ENCODE measurements at regions not wholly inside any gene's neighbourhood (a gene's known extent, or its start where the extent isn't known, plus 50 kb on each side); places are given as distances from the start of the nearest gene placed in this dataset.
"Not testable (repeated sequence)": the region's sequence is repeated elsewhere in the genome, so short reads cannot be mapped to it uniquely, and the experiment has no call there.

DNA sequence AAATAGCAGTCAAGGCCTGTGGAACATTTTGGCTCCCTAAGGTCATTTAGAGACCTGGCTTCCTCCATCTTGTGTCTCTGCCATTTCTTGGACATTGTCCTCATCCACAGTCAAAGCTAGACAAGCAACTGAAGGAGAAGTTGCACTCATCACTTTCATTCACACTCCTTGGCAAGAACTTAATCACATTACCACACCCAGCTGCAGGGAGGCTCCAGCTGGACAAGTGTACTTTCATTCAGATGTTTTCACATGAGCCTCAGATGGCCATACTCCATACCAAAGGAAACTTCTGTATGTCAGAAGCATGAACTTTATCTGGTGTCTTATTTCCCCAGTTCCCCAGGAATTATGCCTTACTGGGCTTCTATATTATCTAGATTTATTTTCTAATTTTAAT lies 537.4 kb downstream of the TMEM135 start:
- no peaks in the 10 kb centered on the region for H3K27me3 ChIP-seq
- no peak overlapping the region for H3K4me3 ChIP-seq
- H3K36me3 ChIP-seq: no peaks in the 10 kb centered on the region
- H3K4me1 ChIP-seq: no peaks in the 10 kb centered on the region
- H3K9me3 ChIP-seq (replicated peaks): no peaks in the 10 kb centered on the region
- no peak overlapping the region for H3K27ac ChIP-seq
- no peak for DNase-seq

DNA sequence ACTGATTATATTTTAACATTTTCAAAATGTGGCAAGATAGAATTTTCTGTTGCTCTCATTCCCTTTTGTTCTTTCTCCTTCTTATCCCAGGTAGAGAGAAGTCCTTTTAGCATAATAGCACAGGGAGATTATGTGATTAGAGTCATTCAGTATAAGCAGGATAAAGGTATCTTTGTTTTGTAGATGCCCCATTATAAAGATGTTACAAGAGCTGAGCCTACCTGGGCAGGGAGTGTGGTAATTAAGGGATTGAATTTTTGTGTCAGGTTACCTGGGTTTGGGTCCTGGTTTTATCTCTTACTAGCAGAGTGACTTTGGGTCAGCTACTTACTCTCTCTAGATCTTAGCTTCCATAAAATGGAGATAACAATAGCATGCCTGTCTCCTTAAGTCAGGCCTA lies 536.5 kb downstream of the TMEM135 start:
- H3K9me3 ChIP-seq (replicated peaks): no peaks in the 10 kb centered on the region
- H3K4me1 ChIP-seq: no peaks in the 10 kb centered on the region
- no peak overlapping the region for H3K4me3 ChIP-seq
- no peak overlapping the region for H3K27ac ChIP-seq
- DNase-seq: no peak
- no peaks in the 10 kb centered on the region for H3K36me3 ChIP-seq
- H3K27me3 ChIP-seq: no peaks in the 10 kb centered on the region

DNA sequence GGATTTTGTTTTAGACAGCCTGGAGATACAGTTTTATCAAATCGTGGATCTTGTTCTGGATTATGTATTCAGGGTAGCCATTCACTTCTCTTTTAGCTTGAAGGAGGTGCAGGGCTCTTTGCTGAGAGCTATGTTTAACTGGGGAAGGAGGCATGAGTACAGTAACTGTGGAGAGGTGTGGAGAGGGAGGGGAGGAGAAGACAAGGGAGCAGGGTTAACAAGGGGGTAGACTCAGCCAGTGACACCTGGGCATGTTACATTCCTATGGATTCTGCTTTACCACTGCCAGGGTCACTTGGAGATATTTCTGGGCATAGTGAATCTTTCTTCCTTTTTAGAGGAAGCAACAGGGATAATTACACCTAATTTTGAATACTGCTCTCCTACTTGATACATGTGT lies 536.0 kb downstream of the TMEM135 start:
- no peak for DNase-seq
- H3K4me3 ChIP-seq: no peak overlapping the region
- H3K27me3 ChIP-seq: no peaks in the 10 kb centered on the region
- no peaks in the 10 kb centered on the region for H3K9me3 ChIP-seq (replicated peaks)
- no peaks in the 10 kb centered on the region for H3K36me3 ChIP-seq
- no peak overlapping the region for H3K27ac ChIP-seq
- no peaks in the 10 kb centered on the region for H3K4me1 ChIP-seq

DNA sequence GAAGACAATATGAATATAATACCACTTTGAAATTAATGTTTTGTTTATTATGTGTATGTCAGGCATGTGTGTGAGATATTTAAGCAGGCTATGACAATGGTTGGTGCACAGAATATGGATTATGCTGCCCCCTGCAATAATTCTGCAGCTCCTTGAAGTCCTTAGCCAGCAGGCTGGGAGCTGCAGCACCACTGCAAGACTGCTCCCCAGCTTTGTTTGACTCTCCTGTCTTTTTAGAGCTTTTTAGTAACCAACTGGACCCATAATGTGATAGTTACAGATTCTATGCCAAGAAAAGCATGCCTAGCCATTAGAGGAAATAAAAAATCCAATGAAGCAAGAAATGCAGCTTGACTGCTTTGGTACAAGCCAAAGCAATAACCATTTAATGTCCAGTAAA lies 535.1 kb downstream of the TMEM135 start:
- H3K27me3 ChIP-seq: no peaks in the 10 kb centered on the region
- no peaks in the 10 kb centered on the region for H3K4me1 ChIP-seq
- H3K4me3 ChIP-seq: no peak overlapping the region
- no peaks in the 10 kb centered on the region for H3K9me3 ChIP-seq (replicated peaks)
- no peak for DNase-seq
- no peaks in the 10 kb centered on the region for H3K36me3 ChIP-seq
- H3K27ac ChIP-seq: no peak overlapping the region

DNA sequence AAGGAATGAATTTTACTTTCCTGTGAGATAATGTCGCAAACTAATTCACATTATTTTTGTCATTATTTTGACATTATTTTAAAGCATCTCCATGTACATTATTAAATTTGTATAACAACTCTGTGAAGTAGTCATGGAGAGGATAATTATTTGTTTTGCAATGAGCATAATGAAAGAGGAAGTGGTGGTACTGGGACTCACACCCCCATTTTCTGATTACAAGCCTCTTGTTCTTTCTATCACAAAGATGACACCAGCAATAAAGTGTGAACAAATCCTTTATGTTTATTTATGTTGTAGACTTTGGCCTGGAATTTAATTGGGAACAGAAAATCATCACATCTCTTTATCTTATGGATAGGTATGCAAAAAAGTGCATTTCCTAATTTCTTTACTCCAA lies 522.6 kb downstream of the TMEM135 start:
- DNase-seq: no peak
- Histone ChIP-seq H3K36me3 (no peaks in the 10 kb centered on the region), H3K4me1 (no peaks in the 10 kb centered on the region), H3K9me3 (replicated peaks) (no peaks in the 10 kb centered on the region), H3K4me3 (no peak overlapping the region), H3K27me3 (peaks cover 6% of the 10 kb centered on the region; the same call in 1 of the 2 replicates), H3K27ac (no peak overlapping the region)

DNA sequence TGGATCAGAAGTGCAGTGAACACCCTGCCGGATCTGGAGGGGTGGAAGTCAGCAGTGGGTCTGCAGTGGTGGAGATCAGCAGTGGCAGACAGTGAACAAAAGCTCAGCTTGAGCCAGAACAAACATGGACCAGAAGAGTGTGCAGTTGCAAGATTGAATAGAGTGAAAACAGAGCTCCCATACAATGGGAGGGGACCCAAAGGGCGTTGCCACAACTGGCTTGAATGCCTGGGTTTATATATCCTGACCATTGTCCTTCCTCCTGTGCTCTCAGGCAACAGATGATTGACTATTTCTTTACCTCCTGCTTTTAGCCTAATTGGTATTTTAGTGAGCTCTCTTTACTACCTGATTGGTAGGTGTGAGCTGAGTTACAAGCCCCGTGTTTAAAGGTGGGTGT lies 522.1 kb downstream of the TMEM135 start:
- not testable (repeated sequence) for H3K36me3 ChIP-seq; H3K4me1 ChIP-seq; H3K27ac ChIP-seq; H3K9me3 ChIP-seq (replicated peaks); H3K4me3 ChIP-seq; DNase-seq; H3K27me3 ChIP-seq

DNA sequence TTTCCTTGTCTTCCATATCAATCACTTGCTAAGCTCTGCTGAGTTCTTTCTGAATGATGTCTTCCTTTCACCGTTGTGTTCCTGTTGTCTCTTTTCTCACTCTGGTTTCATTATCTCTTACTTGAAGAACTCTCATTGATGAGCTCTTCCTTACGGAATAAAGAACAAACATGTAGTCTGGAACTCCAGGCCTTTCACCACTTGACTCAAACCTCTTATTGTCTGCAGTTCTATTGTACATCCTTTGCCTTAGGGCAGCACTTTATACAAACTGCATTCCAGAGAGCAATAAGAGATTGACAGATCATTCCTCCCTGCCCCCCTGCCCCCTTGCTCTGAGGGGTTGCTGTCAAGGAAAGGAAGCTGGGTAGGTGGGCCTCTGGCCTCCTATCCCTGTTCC lies 517.4 kb downstream of the TMEM135 start:
- no peak for DNase-seq
- Histone ChIP-seq H3K27me3 (peaks cover 6% of the 10 kb centered on the region; the same call in 1 of the 2 replicates), H3K4me3 (no peak overlapping the region), H3K27ac (no peak overlapping the region), H3K4me1 (no peaks in the 10 kb centered on the region), H3K36me3 (no peaks in the 10 kb centered on the region), H3K9me3 (replicated peaks) (peaks cover 4% of the 10 kb centered on the region; the same call in 1 of the 2 replicates)

DNA sequence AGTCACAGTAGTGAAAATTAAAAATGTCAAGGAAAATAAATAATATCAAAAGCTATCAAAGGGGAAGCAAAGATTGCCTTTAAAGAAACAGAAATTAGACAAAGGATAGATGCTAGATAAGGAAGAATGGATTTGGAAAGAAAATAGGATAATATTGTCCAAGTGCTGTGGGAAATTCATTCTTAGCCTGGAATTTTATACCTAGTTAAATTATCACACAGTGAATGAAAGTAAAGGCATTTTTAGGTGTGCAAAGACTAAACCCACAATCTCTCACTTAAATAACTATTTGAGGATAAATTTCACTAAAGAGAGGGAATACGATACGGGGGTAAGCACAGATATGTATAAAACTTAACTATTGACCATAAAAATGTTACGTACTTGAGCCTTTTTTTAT lies 511.1 kb downstream of the TMEM135 start:
- DNase-seq: no peak
- no peak overlapping the region for H3K27ac ChIP-seq
- H3K27me3 ChIP-seq: no peaks in the 10 kb centered on the region
- no peaks in the 10 kb centered on the region for H3K4me1 ChIP-seq
- H3K9me3 ChIP-seq (replicated peaks): peaks cover 5% of the 10 kb centered on the region; the same call in 1 of the 2 replicates
- no peaks in the 10 kb centered on the region for H3K36me3 ChIP-seq
- no peak overlapping the region for H3K4me3 ChIP-seq

DNA sequence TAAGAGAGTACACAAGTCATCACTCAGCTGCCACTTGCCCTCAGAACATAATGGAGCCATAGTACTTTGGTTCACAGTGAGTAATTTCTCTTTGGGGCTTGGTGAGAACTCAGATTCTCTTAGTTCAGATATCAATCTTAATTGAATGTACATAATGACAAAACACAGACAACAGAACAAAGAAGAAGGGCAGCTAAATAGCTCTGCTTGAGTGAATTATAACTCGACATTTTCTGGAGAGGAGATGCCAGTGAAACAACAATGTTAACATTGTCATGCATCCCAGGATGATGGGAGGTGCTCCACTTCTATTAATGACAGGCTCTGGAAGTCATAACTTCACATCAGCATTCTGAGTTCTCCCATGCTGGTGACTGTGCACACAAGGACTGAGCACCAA lies 508.1 kb downstream of the TMEM135 start:
- Histone ChIP-seq H3K9me3 (replicated peaks) (peaks cover 5% of the 10 kb centered on the region; the same call in 1 of the 2 replicates), H3K27me3 (no peaks in the 10 kb centered on the region), H3K36me3 (no peaks in the 10 kb centered on the region), H3K27ac (no peak overlapping the region), H3K4me1 (no peaks in the 10 kb centered on the region), H3K4me3 (no peak overlapping the region)
- DNase-seq: no peak

DNA sequence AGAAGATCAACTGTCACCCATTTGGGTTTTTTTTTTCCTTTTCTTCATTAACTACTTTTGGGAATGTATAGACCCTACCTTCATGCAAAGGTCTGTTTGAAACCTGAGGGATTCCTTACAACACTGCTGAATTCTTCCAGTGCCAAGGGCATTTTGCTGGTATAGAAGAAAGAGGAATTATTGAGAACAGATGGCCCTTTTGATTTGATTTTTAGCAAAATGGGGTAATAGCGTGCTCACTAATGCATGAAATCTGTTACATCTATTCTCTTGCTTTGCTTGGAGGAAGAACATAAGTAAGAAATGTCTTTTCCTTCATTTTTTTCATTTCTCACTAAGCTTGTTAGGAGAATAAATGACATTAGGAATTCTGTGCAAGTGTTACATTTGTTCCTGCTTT lies 501.9 kb downstream of the TMEM135 start:
- H3K27me3 ChIP-seq: peaks cover 5% of the 10 kb centered on the region; the same call in 1 of the 2 replicates
- no peaks in the 10 kb centered on the region for H3K4me1 ChIP-seq
- no peak overlapping the region for H3K27ac ChIP-seq
- no peaks in the 10 kb centered on the region for H3K36me3 ChIP-seq
- H3K9me3 ChIP-seq (replicated peaks): no peaks in the 10 kb centered on the region; the same call in 1 of the 2 replicates
- H3K4me3 ChIP-seq: no peak overlapping the region
- no peak for DNase-seq

DNA sequence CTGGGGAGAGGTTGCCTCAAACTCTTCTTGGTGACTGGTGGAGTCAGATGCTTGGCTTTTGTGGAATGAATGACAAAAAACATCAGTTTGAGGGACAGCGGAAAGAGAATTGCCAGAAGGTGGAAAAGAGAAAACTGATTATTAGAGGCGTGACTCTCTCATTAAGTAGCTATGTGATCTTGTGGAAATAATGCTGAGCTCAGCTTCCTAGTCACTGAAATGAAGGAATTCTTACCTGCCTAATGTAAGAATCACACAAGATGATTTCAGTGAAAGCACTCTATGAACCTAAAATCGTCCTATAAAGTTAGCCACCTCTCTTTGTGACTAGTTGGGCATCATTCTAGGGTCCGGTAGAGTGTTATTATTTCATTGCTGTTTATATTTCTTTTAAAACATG lies 498.8 kb downstream of the TMEM135 start:
- H3K27ac ChIP-seq: no peak overlapping the region
- DNase-seq: no peak
- no peaks in the 10 kb centered on the region for H3K36me3 ChIP-seq
- peaks cover 5% of the 10 kb centered on the region; the same call in 1 of the 2 replicates for H3K27me3 ChIP-seq
- H3K4me1 ChIP-seq: no peaks in the 10 kb centered on the region
- no peak overlapping the region for H3K4me3 ChIP-seq
- no peaks in the 10 kb centered on the region for H3K9me3 ChIP-seq (replicated peaks)

DNA sequence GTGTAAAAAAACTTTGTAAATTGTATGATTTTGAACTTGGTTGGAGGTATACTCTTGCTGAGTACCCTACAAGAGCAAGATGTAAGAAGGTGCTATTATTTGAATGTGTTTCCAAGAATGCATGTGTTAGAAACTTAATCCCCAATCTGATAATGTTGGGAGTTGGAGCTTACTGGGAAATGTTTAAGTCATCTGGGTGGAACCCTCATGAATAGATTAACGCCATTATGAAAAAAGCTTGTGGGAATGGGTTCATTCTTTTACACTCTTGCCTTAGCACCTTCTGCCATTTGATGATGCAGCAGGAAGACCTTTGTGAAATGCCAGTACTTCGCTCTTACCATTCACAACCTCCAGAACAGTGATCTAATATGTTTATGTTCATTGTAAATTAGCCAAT lies 498.3 kb downstream of the TMEM135 start:
- H3K4me1 ChIP-seq: no peaks in the 10 kb centered on the region
- H3K36me3 ChIP-seq: no peaks in the 10 kb centered on the region
- H3K27me3 ChIP-seq: peaks cover 5% of the 10 kb centered on the region; the same call in 1 of the 2 replicates
- H3K27ac ChIP-seq: no peak overlapping the region
- H3K9me3 ChIP-seq (replicated peaks): no peaks in the 10 kb centered on the region
- DNase-seq: no peak
- no peak overlapping the region for H3K4me3 ChIP-seq

DNA sequence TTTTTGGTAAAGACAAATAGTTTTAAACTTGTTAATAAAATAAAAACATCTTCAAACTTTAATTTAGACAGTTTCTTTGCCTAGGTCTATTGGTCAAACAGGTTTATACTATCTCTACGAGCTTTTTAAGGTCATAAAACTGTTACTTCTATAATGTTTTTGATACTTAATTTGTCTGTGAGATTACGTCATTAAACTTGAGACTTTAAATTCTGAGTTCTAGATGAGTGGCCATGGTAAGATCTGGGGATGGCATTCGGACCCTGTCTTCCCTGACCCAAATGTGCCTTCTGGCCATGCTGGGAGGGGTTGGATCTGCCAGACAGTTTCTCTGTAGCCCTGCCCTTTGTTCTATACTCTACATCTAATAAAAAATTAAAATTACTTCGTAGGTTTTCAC lies 497.8 kb downstream of the TMEM135 start:
- Histone ChIP-seq H3K27ac (no peak overlapping the region), H3K36me3 (no peaks in the 10 kb centered on the region), H3K4me3 (no peak overlapping the region), H3K4me1 (no peaks in the 10 kb centered on the region), H3K27me3 (peaks cover 5% of the 10 kb centered on the region; the same call in 1 of the 2 replicates), H3K9me3 (replicated peaks) (no peaks in the 10 kb centered on the region)
- no peak for DNase-seq

DNA sequence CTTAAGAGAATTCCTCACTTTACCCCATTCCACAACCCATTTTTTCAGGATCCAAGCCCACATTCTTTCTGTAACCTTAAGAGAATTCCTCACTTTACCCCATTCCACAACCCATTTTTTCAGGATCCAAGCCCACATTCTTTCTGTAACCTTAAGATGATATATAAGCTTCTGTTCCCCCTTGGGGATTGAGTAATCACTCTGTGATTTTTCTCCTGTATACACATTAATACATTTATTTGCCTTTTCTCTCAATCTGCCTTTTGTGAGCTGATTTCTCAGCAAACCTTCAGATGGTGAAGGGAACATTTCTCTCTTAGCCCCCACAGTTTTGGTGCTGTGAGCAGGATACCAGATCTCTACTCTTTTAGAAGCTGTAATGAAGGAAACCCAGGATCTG lies 494.1 kb downstream of the TMEM135 start:
- H3K4me3 ChIP-seq; DNase-seq; H3K27ac ChIP-seq; H3K36me3 ChIP-seq; H3K9me3 ChIP-seq (replicated peaks); H3K27me3 ChIP-seq; H3K4me1 ChIP-seq: not testable (repeated sequence)

DNA sequence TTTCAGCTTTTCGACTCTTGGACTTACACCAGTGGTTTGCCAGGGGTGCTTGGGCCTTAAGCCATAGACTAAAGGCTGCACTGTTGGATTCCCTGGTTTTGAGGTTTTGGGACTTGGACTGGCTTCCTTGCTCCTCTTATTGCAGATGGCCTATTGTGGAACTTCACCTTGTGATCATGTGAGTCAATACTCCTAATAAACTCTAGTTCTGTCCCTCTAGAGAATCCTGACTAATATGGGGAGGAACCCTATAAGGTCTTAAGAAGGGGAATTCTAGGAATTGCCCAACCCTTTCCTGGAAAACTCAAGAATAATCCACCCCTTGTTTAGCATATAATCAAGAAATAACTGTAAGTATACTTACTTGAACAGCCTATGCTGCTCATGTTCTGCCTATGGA lies 491.8 kb downstream of the TMEM135 start:
- no peaks in the 10 kb centered on the region for H3K27me3 ChIP-seq
- no peak overlapping the region for H3K27ac ChIP-seq
- H3K36me3 ChIP-seq: no peaks in the 10 kb centered on the region
- H3K4me1 ChIP-seq: no peaks in the 10 kb centered on the region
- DNase-seq: no peak
- H3K4me3 ChIP-seq: no peak overlapping the region
- H3K9me3 ChIP-seq (replicated peaks): no peaks in the 10 kb centered on the region

DNA sequence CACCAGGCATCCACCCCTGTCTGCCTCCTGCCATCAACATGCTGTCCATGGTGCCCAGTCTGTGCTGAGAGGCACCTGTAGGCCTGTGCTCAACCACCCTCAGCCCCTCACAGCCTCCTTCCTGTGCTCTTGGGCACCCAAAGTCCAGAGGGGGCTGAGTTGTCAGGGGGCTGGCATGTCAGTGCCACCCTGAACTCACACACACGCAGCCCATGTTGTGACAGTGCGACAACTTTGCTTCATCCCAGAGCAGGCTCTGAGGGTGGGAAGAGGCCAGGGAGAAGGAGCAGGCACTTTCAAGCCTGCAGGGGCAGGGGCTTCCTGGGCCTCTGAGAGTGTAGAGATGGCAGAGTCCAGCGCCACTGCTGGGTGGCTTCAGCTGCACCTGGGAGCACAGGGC lies 491.0 kb downstream of the TMEM135 start:
- H3K27me3 ChIP-seq: no peaks in the 10 kb centered on the region
- no peaks in the 10 kb centered on the region for H3K4me1 ChIP-seq
- H3K27ac ChIP-seq: no peak overlapping the region
- no peaks in the 10 kb centered on the region for H3K9me3 ChIP-seq (replicated peaks)
- H3K4me3 ChIP-seq: no peak overlapping the region
- no peaks in the 10 kb centered on the region for H3K36me3 ChIP-seq
- no peak for DNase-seq

DNA sequence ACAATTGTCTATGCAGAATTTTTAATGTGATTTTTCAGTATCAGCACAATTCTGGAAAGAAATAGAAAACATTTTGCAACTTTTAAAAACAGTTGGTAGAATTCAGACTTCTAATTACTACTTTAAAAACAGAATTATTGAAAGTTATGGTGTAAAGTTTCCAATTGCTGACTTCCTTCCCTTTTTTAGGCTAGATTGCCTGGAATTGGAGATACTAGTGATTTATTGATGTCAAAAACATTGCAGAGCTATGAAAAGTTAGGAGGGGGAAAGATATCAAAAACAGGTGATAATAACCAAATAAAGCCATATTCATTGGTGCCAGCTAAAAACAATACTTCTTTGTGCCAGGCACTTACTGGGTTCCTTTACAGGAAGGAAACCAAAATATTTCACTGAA lies 485.5 kb downstream of the TMEM135 start:
- Histone ChIP-seq H3K27me3 (no peaks in the 10 kb centered on the region), H3K4me1 (no peaks in the 10 kb centered on the region), H3K4me3 (no peak overlapping the region), H3K9me3 (replicated peaks) (no peaks in the 10 kb centered on the region), H3K27ac (no peak overlapping the region), H3K36me3 (no peaks in the 10 kb centered on the region)
- no peak for DNase-seq

Measured in SJCRH30 (cell line).